Activated CD4-positive, alpha-beta T cell treated with anti-CD3 and anti-CD28 coated beads, Interleukin-2, amount 10 ng/mL, durations not matched to agents 7 days and 5 days (primary cell): ENCODE measurements at regions not wholly inside any gene's neighbourhood (a gene's known extent, or its start where the extent isn't known, plus 50 kb on each side); places are given as distances from the start of the nearest gene placed in this dataset.

Experiments used
- CTCF ChIA-PET: fragments of 350-600 bp; sonication (Branson Sonifier 250); formaldehyde crosslinking; loops from one replicate; lab custom pipeline; 2021; ENCODE audit warnings: antibody characterized with exemption; lab: Charles Lee
- POLR2A ChIA-PET: fragments of 350-600 bp; sonication (Branson Sonifier 250); formaldehyde crosslinking; loops from one replicate; lab custom pipeline; 2021; ENCODE audit warnings: antibody characterized with exemption; lab: Charles Lee
- DNase-seq: peaks from one replicate; pipeline ENCODE4 v3.0.0-alpha.2; 2020
- H3K27ac Mint-ChIP-seq: one replicate; pipeline ENCODE4 v1.8.0; 2021; ENCODE audit warnings: mild to moderate bottlenecking, moderate library complexity, mixed read lengths
- H3K27me3 Mint-ChIP-seq: one replicate; pipeline ENCODE4 v1.8.0; 2021; ENCODE audit warnings: mixed read lengths
- H3K36me3 Mint-ChIP-seq: one replicate; pipeline ENCODE4 v1.8.0; 2021; ENCODE audit warnings: low read depth, mixed read lengths
- H3K4me1 Mint-ChIP-seq: one replicate; pipeline ENCODE4 v1.8.0; 2021; ENCODE audit warnings: mixed read lengths
- H3K4me3 Mint-ChIP-seq: one replicate; pipeline ENCODE4 v1.8.0; 2021; ENCODE audit warnings: mild to moderate bottlenecking, moderate library complexity, mixed read lengths
- H3K9me3 Mint-ChIP-seq: one replicate; pipeline ENCODE4 v1.8.0; 2021; ENCODE audit warnings: mixed read lengths

- Mint-ChIP-seq H3K27ac (no peak overlapping the region), H3K9me3 (no peaks in the 10 kb centered on the region), H3K36me3 (no peaks in the 10 kb centered on the region), H3K4me1 (no peaks in the 10 kb centered on the region), H3K27me3 (no peaks in the 10 kb centered on the region), H3K4me3 (no peak overlapping the region)
- no peak for DNase-seq
- POLR2A ChIA-PET, result no interaction called here
- CTCF ChIA-PET, result no interaction called here
Observed at GRCh38 chr19:29074579-29074978, 138.4 kb downstream of the UQCRFS1 start.

DNA sequence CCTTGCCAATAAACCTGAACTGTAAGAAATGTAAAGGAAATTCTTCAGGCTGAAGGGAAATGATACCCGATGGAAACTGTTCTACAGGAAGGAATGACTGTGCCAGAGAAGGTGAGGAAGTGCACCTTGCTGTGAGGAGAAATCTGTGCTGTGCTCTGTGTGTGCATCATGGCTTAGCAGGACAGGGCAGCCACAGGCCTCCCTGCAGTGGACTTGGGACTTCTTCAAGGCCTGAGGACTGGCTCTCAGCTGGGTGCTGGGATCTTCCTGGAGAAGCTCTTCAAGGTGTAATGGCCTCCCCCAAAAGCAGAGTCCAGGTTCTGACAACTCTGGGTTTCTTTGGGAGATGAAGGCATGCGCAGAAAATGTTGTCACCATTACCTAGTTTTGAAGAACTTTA is 145.1 kb downstream of the UQCRFS1 start:
- Mint-ChIP-seq H3K9me3 (no peaks in the 10 kb centered on the region), H3K4me3 (no peak overlapping the region), H3K27ac (no peak overlapping the region), H3K27me3 (no peaks in the 10 kb centered on the region), H3K4me1 (no peaks in the 10 kb centered on the region), H3K36me3 (no peaks in the 10 kb centered on the region)
- POLR2A ChIA-PET, result no interaction called here
- CTCF ChIA-PET, result no interaction called here
- DNase-seq, result no peak

- POLR2A ChIA-PET, result no interaction called here
- no peaks in the 10 kb centered on the region for H3K27me3 Mint-ChIP-seq
- CTCF ChIA-PET, result no interaction called here
- no peaks in the 10 kb centered on the region for H3K4me1 Mint-ChIP-seq
- H3K9me3 Mint-ChIP-seq, result no peaks in the 10 kb centered on the region
- DNase-seq, result no peak
- H3K36me3 Mint-ChIP-seq, result no peaks in the 10 kb centered on the region
- H3K4me3 Mint-ChIP-seq, result no peak overlapping the region
- no peak overlapping the region for H3K27ac Mint-ChIP-seq
Observed at GRCh38 chr19:29062475-29063435, 150.2 kb downstream of the UQCRFS1 start.

DNA sequence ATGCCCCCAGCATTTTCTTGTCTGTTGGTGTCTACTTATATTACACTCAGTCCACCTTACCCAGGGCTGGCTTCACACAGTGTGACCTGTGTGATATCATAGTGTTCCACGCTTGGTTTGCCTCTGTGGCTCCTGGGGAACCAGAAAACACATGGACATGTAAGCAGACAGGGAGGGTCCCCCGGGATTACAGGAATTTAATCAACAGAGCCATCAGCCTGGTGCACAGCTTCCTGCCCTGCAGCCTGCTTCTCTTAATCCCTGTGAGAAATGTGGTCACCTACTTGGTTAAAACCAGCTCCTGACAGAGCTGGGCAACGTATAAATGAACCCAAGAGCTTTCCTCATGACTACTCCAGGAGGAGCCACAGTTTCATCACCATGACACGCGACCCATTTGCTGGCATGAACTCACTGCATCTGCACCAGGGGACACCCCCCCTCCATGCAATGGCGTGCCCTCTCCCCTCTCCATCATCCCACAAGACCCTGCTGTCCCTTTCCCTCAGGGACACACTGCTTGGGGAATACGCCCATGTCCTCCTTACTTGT is 152.1 kb downstream of the UQCRFS1 start:
- no peaks in the 10 kb centered on the region for H3K9me3 Mint-ChIP-seq
- H3K36me3 Mint-ChIP-seq, result no peaks in the 10 kb centered on the region
- H3K4me1 Mint-ChIP-seq, result no peaks in the 10 kb centered on the region
- no peak for DNase-seq
- no peaks in the 10 kb centered on the region for H3K27me3 Mint-ChIP-seq
- CTCF ChIA-PET, result no interaction called here
- POLR2A ChIA-PET, result no interaction called here
- H3K4me3 Mint-ChIP-seq, result no peak overlapping the region
- no peak overlapping the region for H3K27ac Mint-ChIP-seq

DNA sequence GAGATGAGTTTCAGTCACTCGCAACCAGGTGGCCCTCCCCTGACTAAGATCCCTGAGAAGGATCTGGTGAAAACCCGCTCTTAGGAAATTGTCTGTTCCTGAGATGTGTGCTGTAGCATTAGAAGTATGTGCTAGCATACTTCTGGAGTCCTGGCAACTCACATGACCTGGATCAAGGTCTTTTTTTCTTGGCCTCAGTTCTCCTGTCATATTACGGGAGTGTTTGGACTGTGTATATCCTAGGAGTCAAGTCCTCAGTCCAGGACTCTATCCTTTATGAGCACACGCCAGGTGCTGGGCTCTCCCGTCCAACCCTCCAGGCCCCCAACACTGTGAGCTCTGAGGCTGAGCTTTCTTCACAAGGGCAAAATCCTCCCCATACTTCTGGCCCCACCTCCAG is 156.4 kb downstream of the UQCRFS1 start:
- Mint-ChIP-seq H3K27me3 (no peaks in the 10 kb centered on the region), H3K4me1 (no peaks in the 10 kb centered on the region), H3K4me3 (no peak overlapping the region), H3K36me3 (no peaks in the 10 kb centered on the region), H3K27ac (no peak overlapping the region), H3K9me3 (no peaks in the 10 kb centered on the region)
- CTCF ChIA-PET, result interaction anchor here (1.2 kb wide), 1 partner anchor 38 kb away, joined by 7 read pairs; no protein-coding TSS in a partner anchor
- no peak for DNase-seq
- POLR2A ChIA-PET, result no interaction called here

GRCh38 chr19:29054886-29055675 is 157.9 kb downstream of the UQCRFS1 start:
- Mint-ChIP-seq H3K4me1 (no peaks in the 10 kb centered on the region), H3K4me3 (no peak overlapping the region), H3K36me3 (no peaks in the 10 kb centered on the region), H3K27me3 (no peaks in the 10 kb centered on the region), H3K9me3 (no peaks in the 10 kb centered on the region), H3K27ac (no peak overlapping the region)
- DNase-seq, result no peak
- ChIA-PET POLR2A (no interaction called here), CTCF (interaction anchor here (0.6 to 1.2 kb wide), 2 partner anchors 37 to 1146 kb away, joined by 3 to 7 read pairs; no protein-coding TSS in a partner anchor)

DNA sequence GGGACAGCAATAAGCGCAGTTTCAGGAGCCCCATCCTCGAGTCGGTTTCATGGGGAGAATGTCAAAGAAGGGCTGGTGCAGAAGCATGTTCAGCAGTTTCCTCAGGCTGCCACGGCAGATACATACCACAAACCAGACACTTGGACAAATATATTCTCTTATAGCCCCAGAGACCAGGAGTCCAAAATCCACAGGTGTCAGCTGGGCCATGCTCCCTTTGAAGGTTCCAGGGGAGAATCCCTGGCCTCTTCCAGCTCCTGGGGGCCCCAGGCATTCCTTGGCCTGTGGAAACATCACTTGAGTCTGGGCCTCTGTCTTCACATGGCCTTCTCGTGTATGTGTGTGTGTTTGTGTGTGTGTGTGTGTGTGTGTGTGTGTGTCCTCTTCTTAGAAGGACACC is 164.1 kb downstream of the UQCRFS1 start:
- H3K9me3 Mint-ChIP-seq, result no peaks in the 10 kb centered on the region
- POLR2A ChIA-PET, result no interaction called here
- H3K4me1 Mint-ChIP-seq, result no peaks in the 10 kb centered on the region
- H3K27me3 Mint-ChIP-seq, result no peaks in the 10 kb centered on the region
- CTCF ChIA-PET, result no interaction called here
- DNase-seq, result no peak
- no peaks in the 10 kb centered on the region for H3K36me3 Mint-ChIP-seq
- H3K27ac Mint-ChIP-seq, result no peak overlapping the region
- H3K4me3 Mint-ChIP-seq, result no peak overlapping the region

DNA sequence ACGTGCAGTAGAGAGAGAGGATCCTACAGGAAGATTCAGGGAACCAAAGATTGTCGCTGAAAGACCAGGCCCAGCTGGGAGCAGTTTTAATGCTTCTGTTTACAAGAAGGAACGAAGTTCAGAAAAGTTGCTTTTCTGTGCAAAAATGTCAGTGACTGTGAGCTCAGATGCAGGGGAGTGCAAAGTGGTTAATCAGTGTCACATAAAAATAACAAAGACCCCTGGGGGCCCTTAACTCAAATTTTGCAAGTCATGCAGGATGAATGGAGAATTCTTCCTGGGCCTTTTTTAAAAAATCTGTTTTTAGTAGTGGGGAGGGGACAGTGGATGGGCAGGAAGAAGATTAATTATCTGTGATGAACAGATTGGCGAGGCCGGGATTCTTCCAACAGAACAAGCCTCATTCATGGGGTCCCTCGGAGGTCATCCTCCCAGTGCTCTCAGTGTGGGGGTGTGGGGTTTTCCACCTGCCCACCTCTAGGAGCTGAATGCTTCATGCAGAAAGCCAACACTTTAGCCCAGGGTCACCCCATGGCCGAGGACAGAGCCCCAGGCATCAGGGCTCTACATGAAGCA is 167.2 kb downstream of the UQCRFS1 start:
- DNase-seq, result no peak
- no peaks in the 10 kb centered on the region for H3K9me3 Mint-ChIP-seq
- CTCF ChIA-PET, result no interaction called here
- H3K27ac Mint-ChIP-seq, result no peak overlapping the region
- no peak overlapping the region for H3K4me3 Mint-ChIP-seq
- H3K4me1 Mint-ChIP-seq, result no peaks in the 10 kb centered on the region
- no peaks in the 10 kb centered on the region for H3K27me3 Mint-ChIP-seq
- POLR2A ChIA-PET, result no interaction called here
- no peaks in the 10 kb centered on the region for H3K36me3 Mint-ChIP-seq

DNA sequence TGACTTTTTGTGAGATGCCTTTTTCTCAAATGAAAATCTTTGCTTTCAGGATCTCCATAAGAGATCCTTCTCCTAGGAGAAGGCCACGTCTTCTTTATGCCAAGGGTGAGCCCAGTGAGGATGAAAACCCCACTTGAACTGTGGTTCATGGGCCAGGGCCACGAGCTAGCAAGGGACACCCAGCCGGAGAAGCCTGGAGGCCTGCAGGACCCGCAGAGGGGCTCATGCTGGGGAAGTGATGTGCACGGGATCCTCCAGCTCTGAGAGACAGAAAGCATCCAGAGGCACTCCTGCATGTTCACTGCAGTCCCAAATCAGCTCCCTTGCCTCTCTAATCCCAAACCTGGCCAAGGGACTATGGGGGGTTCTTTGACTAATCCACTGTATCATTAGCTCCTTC is 168.9 kb downstream of the UQCRFS1 start:
- Mint-ChIP-seq H3K4me3 (no peak overlapping the region), H3K4me1 (no peaks in the 10 kb centered on the region), H3K27me3 (no peaks in the 10 kb centered on the region)

GRCh38 chr19:29042450-29042849 is 170.5 kb downstream of the UQCRFS1 start:
- Mint-ChIP-seq H3K4me1 (no peaks in the 10 kb centered on the region), H3K9me3 (no peaks in the 10 kb centered on the region), H3K4me3 (no peak overlapping the region), H3K27ac (no peak overlapping the region), H3K27me3 (no peaks in the 10 kb centered on the region), H3K36me3 (no peaks in the 10 kb centered on the region)
- CTCF ChIA-PET, result no interaction called here
- no peak for DNase-seq
- POLR2A ChIA-PET, result no interaction called here

More for the DNA sequence above, 168.9 kb downstream of the UQCRFS1 start:
- ChIA-PET CTCF (no interaction called here), POLR2A (no interaction called here)
- no peak overlapping the region for H3K27ac Mint-ChIP-seq
- DNase-seq, result no peak
- no peaks in the 10 kb centered on the region for H3K9me3 Mint-ChIP-seq
- no peaks in the 10 kb centered on the region for H3K36me3 Mint-ChIP-seq

- no peaks in the 10 kb centered on the region for H3K27me3 Mint-ChIP-seq
- CTCF ChIA-PET, result no interaction called here
Observed at GRCh38 chr19:29040951-29041350, 172.0 kb downstream of the UQCRFS1 start.

GRCh38 chr19:29040292-29040691 is 172.7 kb downstream of the UQCRFS1 start:
- no peaks in the 10 kb centered on the region for H3K36me3 Mint-ChIP-seq

More at GRCh38 chr19:29040951-29041350, 172.0 kb downstream of the UQCRFS1 start:
- Mint-ChIP-seq H3K27ac (no peak overlapping the region), H3K4me1 (no peaks in the 10 kb centered on the region), H3K9me3 (no peaks in the 10 kb centered on the region), H3K36me3 (no peaks in the 10 kb centered on the region), H3K4me3 (no peak overlapping the region)
- no peak for DNase-seq
- POLR2A ChIA-PET, result no interaction called here

More at GRCh38 chr19:29040292-29040691, 172.7 kb downstream of the UQCRFS1 start:
- Mint-ChIP-seq H3K4me3 (no peak overlapping the region), H3K4me1 (no peaks in the 10 kb centered on the region), H3K9me3 (no peaks in the 10 kb centered on the region), H3K27ac (no peak overlapping the region), H3K27me3 (no peaks in the 10 kb centered on the region)
- DNase-seq, result no peak
- POLR2A ChIA-PET, result no interaction called here
- CTCF ChIA-PET, result no interaction called here
